ENCODE measurements at regions not wholly inside any gene's neighbourhood (a gene's known extent, or its start where the extent isn't known, plus 50 kb on each side); places are given as distances from the start of the nearest gene placed in this dataset.

DNA sequence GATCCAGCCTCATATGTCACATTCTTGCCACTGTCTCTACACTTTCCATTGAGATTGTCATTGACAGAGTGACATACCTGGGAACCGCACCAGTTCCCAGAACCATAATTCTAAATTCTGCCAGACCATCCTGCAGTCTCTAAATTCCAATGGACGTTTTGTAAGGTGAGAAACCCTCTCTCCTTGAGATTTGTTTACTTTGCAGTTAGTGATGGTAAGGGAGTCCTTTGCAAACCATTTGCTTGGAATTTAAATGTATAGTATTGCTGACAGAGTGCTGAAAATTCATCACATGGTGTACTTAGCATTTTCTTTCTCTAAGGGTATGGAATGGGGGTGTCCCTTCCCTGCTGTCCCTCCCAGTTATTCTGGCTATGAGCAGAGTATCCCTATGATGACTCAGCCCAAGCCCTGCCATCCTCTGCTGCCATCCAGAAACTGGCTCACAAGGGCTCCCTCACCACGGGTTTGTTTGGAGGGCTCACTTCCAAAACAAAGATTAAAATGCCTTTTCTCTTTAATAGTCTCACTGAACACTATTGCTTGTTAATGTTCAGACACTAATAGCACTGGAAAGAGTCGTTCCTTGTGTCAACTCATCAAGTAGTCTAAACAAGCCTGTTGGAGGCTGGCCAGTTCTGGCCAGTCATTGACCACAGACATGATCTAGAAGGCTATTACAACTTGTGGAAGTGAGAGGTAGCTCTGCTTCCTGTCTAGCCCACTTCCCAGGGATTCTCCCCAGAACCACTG is 129.0 kb upstream of the HMGA2 start:
- TF ChIP-seq, protein P1, sequence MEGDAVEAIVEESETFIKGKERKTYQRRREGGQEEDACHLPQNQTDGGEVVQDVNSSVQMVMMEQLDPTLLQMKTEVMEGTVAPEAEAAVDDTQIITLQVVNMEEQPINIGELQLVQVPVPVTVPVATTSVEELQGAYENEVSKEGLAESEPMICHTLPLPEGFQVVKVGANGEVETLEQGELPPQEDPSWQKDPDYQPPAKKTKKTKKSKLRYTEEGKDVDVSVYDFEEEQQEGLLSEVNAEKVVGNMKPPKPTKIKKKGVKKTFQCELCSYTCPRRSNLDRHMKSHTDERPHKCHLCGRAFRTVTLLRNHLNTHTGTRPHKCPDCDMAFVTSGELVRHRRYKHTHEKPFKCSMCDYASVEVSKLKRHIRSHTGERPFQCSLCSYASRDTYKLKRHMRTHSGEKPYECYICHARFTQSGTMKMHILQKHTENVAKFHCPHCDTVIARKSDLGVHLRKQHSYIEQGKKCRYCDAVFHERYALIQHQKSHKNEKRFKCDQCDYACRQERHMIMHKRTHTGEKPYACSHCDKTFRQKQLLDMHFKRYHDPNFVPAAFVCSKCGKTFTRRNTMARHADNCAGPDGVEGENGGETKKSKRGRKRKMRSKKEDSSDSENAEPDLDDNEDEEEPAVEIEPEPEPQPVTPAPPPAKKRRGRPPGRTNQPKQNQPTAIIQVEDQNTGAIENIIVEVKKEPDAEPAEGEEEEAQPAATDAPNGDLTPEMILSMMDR (IDR thresholded peaks at IDR 0.05), result no peak
- TF ChIP-seq POLR2A (IDR thresholded peaks at IDR 0.05) (no peak), EP300 (IDR thresholded peaks at IDR 0.05) (no peak)
